Erythroblast (primary cell): ENCODE measurements at regions not wholly inside any gene's neighbourhood (a gene's known extent, or its start where the extent isn't known, plus 50 kb on each side); places are given as distances from the start of the nearest gene placed in this dataset.
"Not testable (repeated sequence)": the region's sequence is repeated elsewhere in the genome, so short reads cannot be mapped to it uniquely, and the experiment has no call there.

ENCODE experiments used
- GATA1 ChIP-seq: IDR thresholded peaks from 2 replicates; pipeline ENCODE4 v1.6.1; 2011; ENCODE audit warnings: low read depth, mild to moderate bottlenecking, control low read depth, low read length, moderate library complexity
- POLR2A ChIP-seq: IDR thresholded peaks from 2 replicates; pipeline ENCODE4 v1.6.1; 2011; ENCODE audit warnings: mild to moderate bottlenecking, low read length

DNA sequence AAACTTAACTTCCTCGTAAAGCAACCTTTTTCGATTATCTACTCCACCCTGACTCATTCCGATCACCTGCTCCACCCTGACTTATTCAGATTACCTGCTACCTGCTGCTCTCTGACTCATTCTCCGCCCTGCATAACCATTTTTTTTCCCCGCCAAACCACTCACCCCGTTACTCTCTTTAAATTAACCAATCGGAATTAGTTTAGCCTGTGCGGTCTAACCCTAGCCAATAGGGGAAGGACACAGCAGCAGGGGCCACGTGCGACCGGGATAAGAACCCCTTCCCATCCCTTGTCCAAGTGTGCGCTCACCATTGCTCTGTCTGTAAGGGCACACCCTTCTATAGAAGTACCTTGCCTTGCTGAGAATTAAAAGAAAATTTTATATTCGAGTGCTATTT, 75.5 kb upstream of the UBASH3B start:
- TF ChIP-seq POLR2A, GATA1: not testable (repeated sequence)
